Fibroblast of gingiva (primary cell): ENCODE measurements at regions not wholly inside any gene's neighbourhood (a gene's known extent, or its start where the extent isn't known, plus 50 kb on each side); places are given as distances from the start of the nearest gene placed in this dataset.

Experiments
- DNase-seq: peaks from one replicate; pipeline ENCODE4 v3.0.0-alpha.2; 2011; ENCODE audit warnings: low read depth

DNA sequence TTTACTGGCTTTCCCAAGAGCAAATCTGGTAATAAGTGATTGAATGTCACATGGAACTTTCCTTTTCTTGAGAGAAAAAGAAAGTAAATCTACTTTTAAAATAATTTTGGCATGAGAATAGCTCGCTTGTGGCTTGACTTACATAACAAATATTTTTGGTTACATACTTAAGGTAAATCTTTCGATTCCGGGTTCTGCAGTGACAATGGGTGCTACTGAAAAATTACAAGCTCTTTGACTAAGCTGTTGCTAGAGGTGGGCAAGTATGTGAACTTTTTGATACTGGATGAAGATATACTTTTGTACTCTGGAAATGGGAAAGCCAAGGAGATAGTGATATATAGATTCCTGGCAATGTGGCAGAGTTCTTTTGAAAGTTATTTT lies 51.9 kb upstream of the OTOL1 start:
- no peak for DNase-seq

DNA sequence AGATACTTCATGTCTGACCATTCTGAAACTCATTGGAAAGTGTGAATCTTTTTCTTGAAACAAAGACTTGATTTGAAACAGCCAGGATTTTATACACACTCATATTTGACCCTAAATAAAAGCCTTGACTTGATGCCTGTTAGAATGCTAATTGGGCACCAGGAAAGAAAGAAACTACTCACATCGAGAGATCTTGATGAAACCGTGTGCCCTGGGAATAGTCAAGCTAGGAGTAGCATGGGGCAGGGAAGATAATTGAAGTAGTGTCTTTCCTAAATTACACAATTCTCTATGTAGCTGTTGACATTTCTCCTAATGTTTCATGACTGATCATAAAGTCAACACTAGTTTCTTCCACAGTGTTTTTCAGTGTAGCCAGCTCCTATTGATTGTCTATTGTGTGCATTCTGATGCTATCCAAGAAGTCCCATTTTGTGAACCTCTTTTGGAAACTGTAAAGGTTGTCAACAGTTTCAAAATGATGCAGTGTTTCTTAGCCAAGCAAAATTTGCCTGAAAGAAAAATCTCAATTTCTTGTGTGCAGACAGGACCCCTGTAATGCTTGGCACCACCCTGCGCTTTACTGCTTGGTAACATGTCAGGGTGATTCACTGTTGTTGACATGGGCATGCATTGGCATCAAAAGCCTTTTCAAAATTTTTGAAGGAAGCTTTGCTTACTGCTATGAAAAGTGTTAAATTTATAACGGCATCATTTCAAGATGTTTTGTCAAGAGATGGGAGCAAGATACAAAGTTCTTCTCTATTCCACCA lies 52.5 kb upstream of the OTOL1 start:
- no peak for DNase-seq

DNA sequence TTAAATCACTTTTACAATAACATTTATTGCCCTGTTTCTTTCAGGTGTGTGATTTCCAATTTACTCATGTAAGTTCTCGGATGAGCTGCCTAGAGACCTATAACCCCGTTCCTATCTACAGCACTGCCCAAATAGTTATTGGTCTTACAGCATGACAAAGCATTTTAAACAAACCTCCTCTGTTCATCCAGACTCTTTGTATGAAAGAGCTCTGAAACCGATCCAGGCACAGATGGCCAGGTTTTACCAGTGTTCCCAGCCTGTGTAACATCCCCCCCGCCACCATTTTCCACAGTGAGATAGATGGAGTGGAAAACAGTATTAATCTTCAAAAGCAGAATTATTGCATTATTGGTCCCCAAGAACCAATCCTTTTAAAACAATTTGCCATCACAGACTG lies 59.0 kb upstream of the SPTSSB start:
- no peak for DNase-seq

DNA sequence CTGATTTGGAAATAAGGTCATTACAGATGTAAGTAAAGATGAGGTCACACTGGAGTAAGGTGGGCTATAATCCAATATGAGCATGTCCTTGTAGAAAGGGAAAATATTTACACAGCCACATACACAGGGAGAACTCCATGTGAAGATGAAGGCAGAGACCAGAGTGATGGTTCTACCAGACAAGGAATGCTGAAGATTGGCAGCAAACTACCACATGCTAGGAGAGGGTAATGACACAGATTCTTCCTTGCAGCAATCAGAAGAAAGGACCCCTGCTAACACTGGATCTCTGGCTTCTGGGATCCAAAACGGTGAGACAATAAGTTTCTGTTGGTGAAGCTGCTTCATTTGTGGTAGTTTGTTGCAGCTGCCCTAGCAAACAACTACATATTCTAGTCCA lies 56.0 kb upstream of the SPTSSB start:
- no peak for DNase-seq

DNA sequence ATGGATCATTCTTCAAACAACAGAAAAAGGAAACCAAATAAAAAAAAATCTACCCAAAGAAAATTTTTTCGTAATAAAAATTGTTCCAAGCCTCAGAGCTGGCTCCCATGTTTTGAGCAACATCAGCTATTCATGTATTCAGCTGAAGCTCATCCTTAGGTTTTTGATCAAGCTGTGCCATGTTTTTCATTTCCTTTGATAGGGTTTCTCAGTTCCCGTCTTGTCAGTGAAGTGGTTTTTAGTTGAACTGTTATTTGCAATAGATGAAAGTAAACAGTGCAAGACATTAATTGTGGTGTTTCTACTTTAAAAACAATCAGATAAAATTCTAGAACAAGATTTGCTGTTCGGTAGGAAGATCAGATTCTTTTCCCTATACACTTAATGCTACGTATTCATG lies 55.4 kb upstream of the SPTSSB start:
- DNase-seq, result no peak

DNA sequence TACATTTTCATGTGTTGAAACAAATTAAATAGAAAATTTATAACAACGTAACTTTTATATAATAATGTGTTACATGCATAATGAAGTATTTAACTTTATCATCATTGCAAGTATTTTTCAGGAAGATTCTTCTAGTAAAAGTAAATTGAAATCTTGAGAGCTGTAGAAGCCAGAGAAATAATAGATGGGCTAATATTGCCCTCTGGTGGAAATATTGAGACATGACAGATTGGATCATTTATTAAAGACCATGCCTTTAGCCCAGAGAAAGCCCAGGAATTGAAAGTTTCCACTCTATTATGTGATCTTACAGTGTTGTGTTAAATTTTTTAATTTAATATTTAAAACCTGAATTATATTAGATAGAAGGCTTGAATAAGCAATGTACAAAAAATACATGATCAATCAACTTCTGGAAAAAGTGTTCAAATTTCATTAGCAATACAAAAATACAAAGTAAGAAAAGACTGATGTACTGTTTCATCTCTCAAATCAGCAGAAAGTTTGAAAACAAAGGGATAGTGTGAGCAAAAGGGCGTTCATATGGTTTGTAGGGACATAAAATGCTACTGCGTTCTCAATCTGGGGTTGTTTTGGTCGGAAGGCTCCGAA lies 52.7 kb upstream of the SPTSSB start:
- peak; percentile 13 for DNase-seq

DNA sequence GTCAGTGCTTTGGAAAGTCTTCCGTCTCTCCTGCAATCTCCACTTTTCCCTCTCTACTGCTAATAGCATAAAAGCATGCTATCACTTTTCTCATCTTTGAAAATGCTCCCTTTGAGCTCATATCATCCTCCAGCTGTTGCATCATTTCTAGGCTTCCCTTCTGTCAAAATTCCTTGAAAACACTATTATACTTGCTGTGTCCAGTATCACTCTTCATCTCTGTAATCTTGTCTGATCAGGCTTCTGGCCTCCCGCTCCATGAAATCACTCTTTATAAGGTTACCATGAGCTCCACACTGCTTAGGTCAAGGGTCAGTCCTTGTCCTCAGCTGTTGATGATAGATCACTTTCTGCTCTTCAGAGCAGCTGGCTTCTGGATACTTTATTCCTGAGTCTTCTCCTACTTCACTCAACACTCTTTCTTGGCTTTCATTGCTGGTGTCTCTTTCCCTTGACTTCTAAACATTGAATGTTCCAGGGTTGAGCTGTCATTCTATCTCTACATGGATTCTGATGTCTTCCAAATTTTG lies 50.9 kb upstream of the SPTSSB start:
- no peak for DNase-seq
